ENCODE measurements at regions not wholly inside any gene's neighbourhood (a gene's known extent, or its start where the extent isn't known, plus 50 kb on each side); places are given as distances from the start of the nearest gene placed in this dataset.

DNA sequence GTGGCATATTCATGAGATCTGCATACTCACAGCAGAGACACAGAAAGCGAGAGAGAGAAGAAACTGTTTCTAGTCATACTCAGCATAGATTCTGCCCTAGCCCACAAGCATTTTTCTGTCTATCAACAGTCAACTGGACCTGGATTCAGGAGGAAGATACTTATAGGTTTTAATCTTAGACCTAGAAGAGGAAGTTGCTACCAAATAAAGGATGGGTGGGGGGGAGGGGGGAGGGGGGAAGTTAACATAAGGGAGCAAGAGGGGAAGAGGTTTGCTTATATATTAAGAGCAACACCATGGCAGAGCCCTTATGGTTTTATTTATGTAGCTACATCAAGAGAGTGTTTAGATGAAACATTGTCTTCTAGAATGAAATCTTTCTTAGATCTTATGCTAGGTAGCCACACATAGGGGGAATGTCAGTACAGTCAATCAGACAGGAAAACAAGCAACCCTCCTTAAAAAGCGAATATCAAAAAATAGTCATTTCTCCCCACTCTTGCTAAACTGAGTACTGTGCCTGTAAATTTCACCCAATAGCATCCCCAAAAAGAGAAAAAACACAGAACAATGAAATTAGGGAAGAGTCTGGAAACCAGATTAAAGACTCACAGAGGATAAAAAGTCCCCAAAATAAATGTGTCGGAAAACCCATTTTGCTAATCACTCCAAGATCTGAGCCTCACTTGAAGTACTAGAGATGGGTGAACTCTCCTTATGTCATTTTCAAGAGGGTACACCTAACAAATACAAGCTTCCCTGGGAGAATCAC, 192.7 kb upstream of the NR4A3 start:
- Histone ChIP-seq H3K9me3 (no peaks in the 10 kb centered on the region), H3K27me3 (no peaks in the 10 kb centered on the region), H3K27ac (no peak overlapping the region), H3K4me1 (no peaks in the 10 kb centered on the region), H3K36me3 (no peaks in the 10 kb centered on the region), H3K4me3 (no peak overlapping the region)
- WGBS, 2 donors, result 91 to 92% methylated on average over 3 of the region's 3 CpGs
- intact Hi-C loops (cut with DNase I), result no loop called here
- DNase-seq, result no peak
- TF ChIP-seq, protein P1, sequence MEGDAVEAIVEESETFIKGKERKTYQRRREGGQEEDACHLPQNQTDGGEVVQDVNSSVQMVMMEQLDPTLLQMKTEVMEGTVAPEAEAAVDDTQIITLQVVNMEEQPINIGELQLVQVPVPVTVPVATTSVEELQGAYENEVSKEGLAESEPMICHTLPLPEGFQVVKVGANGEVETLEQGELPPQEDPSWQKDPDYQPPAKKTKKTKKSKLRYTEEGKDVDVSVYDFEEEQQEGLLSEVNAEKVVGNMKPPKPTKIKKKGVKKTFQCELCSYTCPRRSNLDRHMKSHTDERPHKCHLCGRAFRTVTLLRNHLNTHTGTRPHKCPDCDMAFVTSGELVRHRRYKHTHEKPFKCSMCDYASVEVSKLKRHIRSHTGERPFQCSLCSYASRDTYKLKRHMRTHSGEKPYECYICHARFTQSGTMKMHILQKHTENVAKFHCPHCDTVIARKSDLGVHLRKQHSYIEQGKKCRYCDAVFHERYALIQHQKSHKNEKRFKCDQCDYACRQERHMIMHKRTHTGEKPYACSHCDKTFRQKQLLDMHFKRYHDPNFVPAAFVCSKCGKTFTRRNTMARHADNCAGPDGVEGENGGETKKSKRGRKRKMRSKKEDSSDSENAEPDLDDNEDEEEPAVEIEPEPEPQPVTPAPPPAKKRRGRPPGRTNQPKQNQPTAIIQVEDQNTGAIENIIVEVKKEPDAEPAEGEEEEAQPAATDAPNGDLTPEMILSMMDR (IDR thresholded peaks at IDR 0.05), result no peak
- no peak for TF ChIP-seq POLR2A (IDR thresholded peaks at IDR 0.05)

DNA sequence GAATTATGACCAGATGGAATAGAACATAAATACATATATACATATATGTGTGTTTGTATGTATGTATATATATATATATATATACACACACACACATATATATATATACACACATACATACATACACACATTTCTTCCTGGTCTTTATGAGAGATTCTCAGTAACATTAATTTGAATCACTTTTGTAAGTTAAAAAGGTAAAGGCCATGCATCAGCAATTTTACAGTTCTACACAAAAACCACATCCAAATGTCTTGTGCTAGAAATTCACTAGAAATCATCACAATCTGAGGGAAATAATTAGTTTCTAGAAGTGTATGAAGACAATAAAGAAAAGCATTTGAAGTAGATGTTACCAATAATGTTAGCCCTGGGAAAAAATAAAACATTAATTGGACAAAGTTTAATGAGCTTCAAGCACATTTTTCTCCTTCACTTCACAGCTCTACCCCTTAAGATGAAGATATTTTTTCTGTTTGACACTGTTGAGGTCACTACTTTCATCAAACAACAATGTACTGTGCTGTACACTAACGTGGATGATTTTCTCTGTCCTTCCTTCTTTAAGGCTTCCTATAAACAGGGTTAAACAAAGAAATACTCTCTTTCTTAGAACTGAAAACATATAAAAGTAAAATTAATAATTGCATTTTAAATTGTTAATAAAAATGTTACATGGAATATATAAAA, 189.2 kb upstream of the NR4A3 start:
- intact Hi-C loops (cut with DNase I), result no loop called here
- H3K4me1 ChIP-seq, result no peaks in the 10 kb centered on the region

DNA sequence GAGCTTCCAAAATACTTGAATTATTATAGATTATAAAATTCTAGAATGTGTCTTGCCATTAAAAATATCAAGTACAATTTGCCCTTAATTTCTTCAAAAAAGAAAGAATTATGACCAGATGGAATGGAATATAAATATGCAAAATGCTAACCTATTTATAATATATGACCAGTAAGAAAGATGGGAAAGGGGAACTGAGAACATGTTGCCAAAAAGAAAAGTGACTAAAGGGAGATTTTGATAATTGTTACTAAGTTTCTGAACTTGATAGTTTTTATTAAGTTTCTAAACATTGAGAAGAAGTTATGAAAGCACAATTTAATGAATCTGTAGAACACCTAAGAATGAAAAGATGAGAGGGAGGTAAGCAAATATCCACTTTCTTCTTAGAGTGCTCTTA, 188.4 kb upstream of the NR4A3 start:
- H3K27ac ChIP-seq, result no peak overlapping the region
- H3K4me1 ChIP-seq, result no peaks in the 10 kb centered on the region
- no peak for DNase-seq
- TF ChIP-seq, protein P1 (IDR thresholded peaks at IDR 0.05), result no peak
- TF ChIP-seq POLR2A (IDR thresholded peaks at IDR 0.05), result no peak
- H3K4me3 ChIP-seq, result no peak overlapping the region
- intact Hi-C loops (cut with DNase I), result no loop called here
- no peaks in the 10 kb centered on the region for H3K36me3 ChIP-seq
- H3K27me3 ChIP-seq, result no peaks in the 10 kb centered on the region
- H3K9me3 ChIP-seq, result no peaks in the 10 kb centered on the region

More for the DNA sequence above, 189.2 kb upstream of the NR4A3 start:
- WGBS, 2 donors, result 48% methylated on average over 1 of the region's 1 CpG
- TF ChIP-seq, protein P1 (IDR thresholded peaks at IDR 0.05), result no peak
- TF ChIP-seq POLR2A (IDR thresholded peaks at IDR 0.05), result no peak
- H3K27ac ChIP-seq, result no peak overlapping the region
- H3K36me3 ChIP-seq, result no peaks in the 10 kb centered on the region
- no peaks in the 10 kb centered on the region for H3K9me3 ChIP-seq
- no peaks in the 10 kb centered on the region for H3K27me3 ChIP-seq
- no peak for DNase-seq
- no peak overlapping the region for H3K4me3 ChIP-seq

DNA sequence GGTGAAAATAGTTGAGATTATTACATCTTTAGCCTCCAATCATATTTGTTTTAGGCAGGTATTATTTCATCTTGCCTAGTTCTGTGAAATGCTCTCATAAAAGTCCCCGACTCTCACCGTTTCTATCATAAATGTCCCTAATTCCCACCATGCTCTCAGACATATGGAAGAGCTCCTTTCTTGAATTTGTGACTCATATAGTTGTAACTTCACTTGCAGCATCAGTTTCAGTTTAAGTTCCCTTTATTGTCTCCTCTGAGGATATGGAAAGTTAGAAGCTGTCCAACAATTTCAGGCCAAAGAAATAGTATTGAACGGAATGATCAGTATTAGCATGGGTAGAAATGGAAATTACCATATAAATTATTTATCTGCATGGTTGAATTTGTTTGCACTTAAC, 187.5 kb upstream of the NR4A3 start:
- TF ChIP-seq, protein P1 (IDR thresholded peaks at IDR 0.05), result no peak
- no peak for TF ChIP-seq POLR2A (IDR thresholded peaks at IDR 0.05)
- H3K9me3 ChIP-seq, result no peaks in the 10 kb centered on the region
- intact Hi-C loops (cut with DNase I), result no loop called here
- no peak overlapping the region for H3K27ac ChIP-seq
- WGBS, 2 donors, result 70 to 85% methylated on average over 3 of the region's 3 CpGs
- H3K4me3 ChIP-seq, result no peak overlapping the region
- H3K4me1 ChIP-seq, result no peaks in the 10 kb centered on the region
- H3K36me3 ChIP-seq, result no peaks in the 10 kb centered on the region
- DNase-seq, result no peak
- no peaks in the 10 kb centered on the region for H3K27me3 ChIP-seq

DNA sequence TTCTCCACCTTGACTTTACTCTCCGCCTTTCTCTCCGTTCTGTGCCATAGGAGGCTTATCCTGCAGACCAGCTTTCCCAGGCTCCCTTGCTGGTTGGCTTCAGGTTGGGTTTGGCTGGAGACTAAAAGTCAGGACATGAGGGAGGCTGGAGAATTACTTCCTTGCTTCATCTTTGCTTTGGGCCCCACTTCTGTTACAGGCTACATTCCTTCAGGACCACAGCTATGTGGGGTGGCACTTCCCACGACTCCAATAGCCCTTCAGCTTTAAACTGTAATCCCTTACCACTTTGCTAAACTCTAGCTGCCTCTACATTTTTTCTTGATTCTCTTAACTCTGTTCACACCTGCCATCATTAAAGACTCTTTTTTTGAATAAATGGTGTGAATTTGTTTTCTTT, 186.7 kb upstream of the NR4A3 start:
- Histone ChIP-seq H3K27ac (no peak overlapping the region), H3K4me3 (no peak overlapping the region), H3K27me3 (no peaks in the 10 kb centered on the region), H3K4me1 (no peaks in the 10 kb centered on the region), H3K9me3 (no peaks in the 10 kb centered on the region), H3K36me3 (no peaks in the 10 kb centered on the region)
- DNase-seq, result no peak
- WGBS, 2 donors, result 81 to 88% methylated on average over 3 of the region's 3 CpGs
- intact Hi-C loops (cut with DNase I), result no loop called here
- TF ChIP-seq, protein P1 (IDR thresholded peaks at IDR 0.05), result no peak
- no peak for TF ChIP-seq POLR2A (IDR thresholded peaks at IDR 0.05)
